GM23338 (cell line): ENCODE measurements at regions not wholly inside any gene's neighbourhood (a gene's known extent, or its start where the extent isn't known, plus 50 kb on each side); places are given as distances from the start of the nearest gene placed in this dataset.

Experiments
- CREB1 ChIP-seq: fragments of 250-450 bp; sonication (Bioruptor Pico); IDR thresholded peaks from 2 replicates; pipeline ENCODE4 v1.5.0; 2020; ENCODE audit warnings: low read depth, mild to moderate bottlenecking, moderate library complexity
- CTCF ChIP-seq, 2 experiments: fragments of 200-600 bp in 1 of 2; sonication (generic) in 1 of 2; conservative IDR thresholded peaks; 2 replicates each; pipeline versions ENCODE4 v1.5.1 to v1.6.1; 2016 to 2017; ENCODE audit warnings: antibody characterized with exemption in 2 of 2, low read depth in 2 of 2, mild to moderate bottlenecking in 2 of 2, moderate library complexity in 1 of 2
- EZH2 ChIP-seq: fragments of 200-600 bp; sonication (generic); IDR thresholded peaks from one replicate; pipeline ENCODE4 v1.8.0; 2017; ENCODE audit warnings: antibody characterized with exemption, mild to moderate bottlenecking, low read depth; ENCODE audit not compliant: unreplicated experiment
- EZH2phosphoT487 ChIP-seq: fragments of 200-600 bp; sonication (generic); IDR thresholded peaks from one replicate; pipeline ENCODE4 v1.8.1; 2018; ENCODE audit warnings: antibody characterized with exemption; ENCODE audit not compliant: unreplicated experiment
- JUNB ChIP-seq: IDR thresholded peaks from one replicate; pipeline ENCODE4 v1.6.1; 2016; ENCODE audit warnings: antibody characterized with exemption; ENCODE audit not compliant: unreplicated experiment
- NANOG ChIP-seq: IDR thresholded peaks from 2 replicates; pipeline ENCODE4 v1.6.1; 2016; ENCODE audit warnings: antibody characterized with exemption, borderline replicate concordance
- POLR2AphosphoS5 ChIP-seq: IDR thresholded peaks from 2 replicates; pipeline ENCODE4 v1.6.1; 2016; ENCODE audit warnings: antibody characterized with exemption, low read depth
- REST ChIP-seq: IDR thresholded peaks from one replicate; pipeline ENCODE4 v1.6.1; 2018; ENCODE audit warnings: antibody characterized with exemption; ENCODE audit not compliant: unreplicated experiment
- STAT1 ChIP-seq: IDR thresholded peaks from one replicate; pipeline ENCODE4 v1.6.1; 2016; ENCODE audit warnings: antibody characterized with exemption; ENCODE audit not compliant: unreplicated experiment
- ZNF114 ChIP-seq: fragments of 250-450 bp; sonication (Bioruptor Pico); IDR thresholded peaks from 2 replicates; pipeline ENCODE4 v1.5.0; 2020; ENCODE audit warnings: mild to moderate bottlenecking, moderate library complexity
- ZNF331 ChIP-seq: fragments of 250-450 bp; sonication (Bioruptor Pico); IDR thresholded peaks from 2 replicates; pipeline ENCODE4 v1.5.0; 2020; ENCODE audit warnings: low read depth, mild to moderate bottlenecking, moderate library complexity

- TF ChIP-seq POLR2AphosphoS5 (no peak), REST (no peak), STAT1 (no peak), CTCF (conservative IDR thresholded peaks at IDR 0.05; ENCODE audit: low read depth in 2 of 2) (no peak), EZH2 (no peak), EZH2phosphoT487 (no peak), JUNB (no peak), NANOG (no peak), CREB1 (CRISPR knock-in tag) (no peak), ZNF331 (CRISPR knock-in tag) (no peak), ZNF114 (CRISPR knock-in tag) (no peak)
These were observed 121.2 kb upstream of the KCNJ6 start for GRCh38 chr21:38037416-38037815.
